H9 (cell line): ENCODE measurements at regions not wholly inside any gene's neighbourhood (a gene's known extent, or its start where the extent isn't known, plus 50 kb on each side); places are given as distances from the start of the nearest gene placed in this dataset.
A peak's percentile ranks its signal among the peaks of the same experiment; 100 is the strongest.

Experiments
- DNase-seq: peaks from one replicate; pipeline ENCODE4 v3.0.0-alpha.2; 2017
- H2AFZ ChIP-seq: one replicate; pipeline ENCODE4 v1.6.1; 2013; ENCODE audit warnings: mild to moderate bottlenecking, low read length, control low read depth, moderate library complexity
- H2AK5ac ChIP-seq: 2 replicates; pipeline ENCODE4 v1.6.1; 2013; ENCODE audit warnings: low read length, control low read depth, mixed read lengths; ENCODE audit not compliant: insufficient read length
- H2BK120ac ChIP-seq: one replicate; pipeline ENCODE4 v1.6.1; 2013; ENCODE audit warnings: low read depth, mild to moderate bottlenecking, low read length, control low read depth, inconsistent platforms; ENCODE audit not compliant: poor library complexity, severe bottlenecking
- H2BK12ac ChIP-seq: 2 replicates; pipeline ENCODE4 v1.6.1; 2013; ENCODE audit warnings: low read length, control low read depth, mixed read lengths, low read depth; ENCODE audit not compliant: insufficient read length
- H2BK15ac ChIP-seq: 2 replicates; pipeline ENCODE4 v1.6.1; 2013; ENCODE audit warnings: low read depth, low read length, control low read depth
- H2BK20ac ChIP-seq: one replicate; pipeline ENCODE4 v1.6.1; 2013; ENCODE audit warnings: low read depth, mild to moderate bottlenecking, low read length, control low read depth, inconsistent platforms; ENCODE audit not compliant: poor library complexity, severe bottlenecking
- H2BK5ac ChIP-seq: 2 replicates; pipeline ENCODE4 v1.6.1; 2013; ENCODE audit warnings: low read length, control low read depth, mixed read lengths; ENCODE audit not compliant: insufficient read length
- H3K14ac ChIP-seq: 2 replicates; pipeline ENCODE4 v1.6.1; 2013; ENCODE audit warnings: low read length, control low read depth; ENCODE audit not compliant: insufficient read depth
- H3K18ac ChIP-seq: 2 replicates; pipeline ENCODE4 v1.6.1; 2013; ENCODE audit warnings: low read depth, mild to moderate bottlenecking, mixed read lengths, low read length, control low read depth; ENCODE audit not compliant: insufficient read length
- H3K23ac ChIP-seq: 2 replicates; pipeline ENCODE4 v1.6.1; 2013; ENCODE audit warnings: low read length, control low read depth, mixed read lengths, low read depth; ENCODE audit not compliant: insufficient read length
- H3K23me2 ChIP-seq: 2 replicates; pipeline ENCODE4 v1.6.1; 2013; ENCODE audit warnings: low read depth, mild to moderate bottlenecking, mixed read lengths, low read length, control low read depth; ENCODE audit not compliant: insufficient read length, poor library complexity, severe bottlenecking
- H3K27ac ChIP-seq: 2 replicates; pipeline ENCODE4 v1.5.1; 2013; ENCODE audit warnings: low read length, control low read depth, mixed read lengths, low read depth; ENCODE audit not compliant: insufficient read length
- H3K27me3 ChIP-seq: 2 replicates; pipeline ENCODE4 v1.6.1; 2013; ENCODE audit warnings: low read length, control low read depth, inconsistent platforms; ENCODE audit not compliant: insufficient read depth
- H3K4ac ChIP-seq: 2 replicates; pipeline ENCODE4 v1.6.1; 2013; ENCODE audit warnings: low read depth, mild to moderate bottlenecking, control low read depth, inconsistent platforms, low read length, moderate library complexity
- H3K4me1 ChIP-seq: 2 replicates; pipeline ENCODE4 v1.6.1; 2013; ENCODE audit warnings: low read length, control low read depth, inconsistent platforms; ENCODE audit not compliant: insufficient read depth
- H3K4me2 ChIP-seq: 2 replicates; pipeline ENCODE4 v1.6.1; 2013; ENCODE audit warnings: low read length, control low read depth, mixed read lengths; ENCODE audit not compliant: insufficient read length, insufficient read depth
- H3K56ac ChIP-seq: 2 replicates; pipeline ENCODE4 v1.6.1; 2013; ENCODE audit warnings: low read depth, mild to moderate bottlenecking, mixed read lengths, low read length, control low read depth; ENCODE audit not compliant: insufficient read length
- H3K79me1 ChIP-seq: 2 replicates; pipeline ENCODE4 v1.6.1; 2013; ENCODE audit warnings: low read depth, mild to moderate bottlenecking, moderate library complexity, low read length, control low read depth, inconsistent platforms; ENCODE audit not compliant: insufficient read depth, poor library complexity, severe bottlenecking
- H3K79me2 ChIP-seq: 2 replicates; pipeline ENCODE4 v1.6.1; 2013; ENCODE audit warnings: low read length, control low read depth, inconsistent platforms; ENCODE audit not compliant: insufficient read depth
- H3K9ac ChIP-seq: 2 replicates; pipeline ENCODE4 v1.6.1; 2013; ENCODE audit warnings: low read length, control low read depth, mixed read lengths; ENCODE audit not compliant: insufficient read length; ENCODE audit errors: extremely low read depth
- H3K9me3 ChIP-seq: one replicate; pipeline ENCODE4 v1.6.1; 2013; ENCODE audit warnings: low read depth, low read length, inconsistent platforms; ENCODE audit not compliant: control insufficient read depth
- H3T11ph ChIP-seq: one replicate; pipeline ENCODE4 v1.6.1; 2013; ENCODE audit warnings: mild to moderate bottlenecking, low read length, control low read depth, inconsistent platforms
- H4K20me1 ChIP-seq: one replicate; pipeline ENCODE4 v1.6.1; 2013; ENCODE audit not compliant: control insufficient read depth, insufficient read length, insufficient read depth
- H4K5ac ChIP-seq: 2 replicates; pipeline ENCODE4 v1.6.1; 2013; ENCODE audit warnings: low read depth, mild to moderate bottlenecking, mixed read lengths, low read length, control low read depth; ENCODE audit not compliant: insufficient read length
- H4K8ac ChIP-seq: replicated peaks from 2 replicates; pipeline ENCODE4 v1.6.1; 2013; ENCODE audit warnings: low read length, control low read depth, mixed read lengths, low read depth; ENCODE audit not compliant: insufficient read length
- H4K91ac ChIP-seq: 2 replicates; pipeline ENCODE4 v1.6.1; 2013; ENCODE audit warnings: low read depth, mild to moderate bottlenecking, moderate library complexity, mixed read lengths, low read length, control low read depth; ENCODE audit not compliant: insufficient read length
- H3K27ac Mint-ChIP-seq, 3 experiments: 2 replicates in 2 of 3; 3 replicates in 1 of 3; pipeline ENCODE4 v1.8.0; 2020 to 2021; ENCODE audit warnings: mixed read lengths in 3 of 3, mild to moderate bottlenecking in 1 of 3, moderate library complexity in 1 of 3
- H3K27me3 Mint-ChIP-seq: 2 replicates; pipeline ENCODE4 v1.8.0; 2021; ENCODE audit warnings: low read depth, mild to moderate bottlenecking, moderate library complexity, mixed read lengths
- H3K36me3 Mint-ChIP-seq, 3 experiments: 2 replicates in 2 of 3; 3 replicates in 1 of 3; pipeline ENCODE4 v1.8.0; 2020 to 2021; ENCODE audit warnings: low read depth in 3 of 3, mixed read lengths in 3 of 3; ENCODE audit not compliant: insufficient read depth in 1 of 3
- H3K4me1 Mint-ChIP-seq, 2 experiments: 2 replicates each; pipeline ENCODE4 v1.8.0; 2020; ENCODE audit warnings: mixed read lengths in 2 of 2
- H3K4me3 Mint-ChIP-seq, 2 experiments: 2 replicates in 1 of 2; 3 replicates in 1 of 2; pipeline ENCODE4 v1.8.0; 2020 to 2021; ENCODE audit warnings: mild to moderate bottlenecking in 2 of 2, mixed read lengths in 2 of 2, moderate library complexity in 1 of 2
- H3K9me3 Mint-ChIP-seq, 2 experiments: 2 replicates in 1 of 2; 3 replicates in 1 of 2; pipeline ENCODE4 v1.8.0; 2020; ENCODE audit warnings: mild to moderate bottlenecking in 2 of 2, mixed read lengths in 2 of 2, moderate library complexity in 1 of 2
- WGBS: extraction: QIAGEN DNeasy Blood & Tissue Kit; methylation state at CpG from one replicate; pipeline ENCODE4 v1.1.7; 2013; ENCODE audit warnings: missing lambda C conversion rate, low lambda C conversion rate, mixed read lengths; ENCODE audit not compliant: insufficient read length; ENCODE audit errors: extremely low coverage; 5-methylcytosine and 5-hydroxymethylcytosine counted together
- TF ChIP-seq, protein P1 (sequence below): fragments of 200-600 bp; sonication (generic); conservative IDR thresholded peaks from 3 replicates; pipeline ENCODE4 v1.8.0; 2021; ENCODE audit warnings: antibody characterized with exemption, mild to moderate bottlenecking

GRCh38 chr17:72219824-72220493 lies 99.1 kb downstream of the SOX9 start:
- peaks cover 0 to 5% of the 10 kb centered on the region in 2 experiments; a peak in 2 of 5 replicates for H3K9me3 Mint-ChIP-seq
- no peak overlapping the region for H3K14ac ChIP-seq
- no peak overlapping the region for H3K56ac ChIP-seq
- peak overlapping the region; percentile 61 to 84 for H3K4me3 Mint-ChIP-seq
- H3K4ac ChIP-seq: no peak overlapping the region
- peaks cover 8% of the 10 kb centered on the region for H3K23me2 ChIP-seq
- WGBS: no CpG with 5 or more reads among the region's 22 CpGs
- no peak overlapping the region for H2AFZ ChIP-seq
- peak; percentile 46 for DNase-seq
- H3K18ac ChIP-seq: no peak overlapping the region
- peaks cover 30% of the 10 kb centered on the region; the same call in 1 of the 2 replicates for H3K27me3 ChIP-seq
- H4K5ac ChIP-seq: no peak overlapping the region
- H2BK120ac ChIP-seq: no peak overlapping the region
- H2BK5ac ChIP-seq: no peak overlapping the region
- peaks cover 97% of the 10 kb centered on the region for H3K27me3 Mint-ChIP-seq
- no peaks in the 10 kb centered on the region for H3K79me1 ChIP-seq
- H3K4me2 ChIP-seq: peak overlapping the region; percentile 65
- H2AK5ac ChIP-seq: no peak overlapping the region
- no peaks in the 10 kb centered on the region for H3K79me2 ChIP-seq
- H3K9me3 ChIP-seq: no peaks in the 10 kb centered on the region
- no peak overlapping the region for H4K91ac ChIP-seq
- no peaks in the 10 kb centered on the region for H3K36me3 Mint-ChIP-seq
- no peaks in the 10 kb centered on the region for H4K20me1 ChIP-seq
- H3T11ph ChIP-seq: no peak overlapping the region
- no peak overlapping the region for H2BK12ac ChIP-seq
- no peak overlapping the region for H3K23ac ChIP-seq
- H2BK20ac ChIP-seq: no peak overlapping the region
- TF ChIP-seq, protein P1, sequence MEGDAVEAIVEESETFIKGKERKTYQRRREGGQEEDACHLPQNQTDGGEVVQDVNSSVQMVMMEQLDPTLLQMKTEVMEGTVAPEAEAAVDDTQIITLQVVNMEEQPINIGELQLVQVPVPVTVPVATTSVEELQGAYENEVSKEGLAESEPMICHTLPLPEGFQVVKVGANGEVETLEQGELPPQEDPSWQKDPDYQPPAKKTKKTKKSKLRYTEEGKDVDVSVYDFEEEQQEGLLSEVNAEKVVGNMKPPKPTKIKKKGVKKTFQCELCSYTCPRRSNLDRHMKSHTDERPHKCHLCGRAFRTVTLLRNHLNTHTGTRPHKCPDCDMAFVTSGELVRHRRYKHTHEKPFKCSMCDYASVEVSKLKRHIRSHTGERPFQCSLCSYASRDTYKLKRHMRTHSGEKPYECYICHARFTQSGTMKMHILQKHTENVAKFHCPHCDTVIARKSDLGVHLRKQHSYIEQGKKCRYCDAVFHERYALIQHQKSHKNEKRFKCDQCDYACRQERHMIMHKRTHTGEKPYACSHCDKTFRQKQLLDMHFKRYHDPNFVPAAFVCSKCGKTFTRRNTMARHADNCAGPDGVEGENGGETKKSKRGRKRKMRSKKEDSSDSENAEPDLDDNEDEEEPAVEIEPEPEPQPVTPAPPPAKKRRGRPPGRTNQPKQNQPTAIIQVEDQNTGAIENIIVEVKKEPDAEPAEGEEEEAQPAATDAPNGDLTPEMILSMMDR: no peak
- peaks cover 10% of the 10 kb centered on the region for H3K4me1 ChIP-seq
- no peak overlapping the region for H4K8ac ChIP-seq
- peaks cover 48 to 60% of the 10 kb centered on the region in 2 experiments for H3K4me1 Mint-ChIP-seq
- H3K27ac Mint-ChIP-seq: peak overlapping the region in 1 of 3 experiments; percentile 15; a peak in 1 of 7 replicates
- H3K27ac ChIP-seq: no peak overlapping the region
- H3K9ac ChIP-seq: no peak overlapping the region
- no peak overlapping the region for H2BK15ac ChIP-seq
